ENCODE measurements at regions not wholly inside any gene's neighbourhood (a gene's known extent, or its start where the extent isn't known, plus 50 kb on each side); places are given as distances from the start of the nearest gene placed in this dataset.

- no peak overlapping the region for H2BK5ac ChIP-seq (ENCODE audit: low read depth, low read length)
- H3K4me2 ChIP-seq (ENCODE audit: insufficient read depth in 1 of 2, low read depth in 2 of 2, low read length in 2 of 2), result no peak overlapping the region
- 77% methylated on average over 12 of the region's 12 CpGs; no CpG with 5 or more reads in 1 of the 2 experiments for WGBS, 2 experiments (ENCODE audit: extremely low coverage in 1 of 2, insufficient coverage in 1 of 2, insufficient read length in 1 of 2, insufficient replicate concordance in 2 of 2, low coverage in 1 of 2, low lambda C conversion rate in 2 of 2, missing lambda C conversion rate in 1 of 2)
- ChIA-PET POLR2A (ENCODE audit: partially characterized antibody) (no interaction called here), CTCF (ENCODE audit: partially characterized antibody) (interaction anchor here (0.6 to 1.5 kb wide), 9 partner anchors 8 to 342 kb away, joined by 3 to 5 read pairs (median 3); no protein-coding TSS in a partner anchor)
- DNase-seq (ENCODE audit: low read depth in 1 of 2, low spot score in 2 of 2) (no peak), FAIRE-seq (no peak)
- no peak overlapping the region for H3K18ac ChIP-seq (ENCODE audit: extremely low read depth, low read length)
- H3K27ac ChIP-seq (ENCODE audit: low read depth, low read length), result no peak overlapping the region
- no peaks in the 10 kb centered on the region for H3K9me3 ChIP-seq (ENCODE audit: insufficient read depth in 2 of 2, low read depth in 1 of 2, low read length in 1 of 2)
- H3K23me2 ChIP-seq (ENCODE audit: low read depth, low read length), result no peaks in the 10 kb centered on the region
- no peak overlapping the region for H2BK20ac ChIP-seq (ENCODE audit: low read length)
- H3K4ac ChIP-seq (replicated peaks; ENCODE audit: insufficient read length, low read depth, low read length), result no peak overlapping the region
- H2AFZ ChIP-seq (ENCODE audit: low read length), result no peak overlapping the region
- no peak overlapping the region for H2AK5ac ChIP-seq (ENCODE audit: low read depth, low read length)
- H3K27me3 ChIP-seq (replicated peaks in 1 of 4; ENCODE audit: control insufficient read depth in 3 of 4, extremely low read depth in 1 of 4, insufficient read depth in 3 of 4, low read length in 3 of 4), result no peaks in the 10 kb centered on the region
- no peak overlapping the region for H3K14ac ChIP-seq (ENCODE audit: insufficient read length)
- no peak overlapping the region for H2BK12ac ChIP-seq (ENCODE audit: low read depth, low read length)
- H3K23ac ChIP-seq (ENCODE audit: insufficient read length), result no peak overlapping the region
- no peak overlapping the region for H3K9ac ChIP-seq (replicated peaks in 1 of 4; ENCODE audit: extremely low read depth in 1 of 4, low read depth in 3 of 4, low read length in 3 of 4)
- no peaks in the 10 kb centered on the region for H3K79me1 ChIP-seq (ENCODE audit: low read depth, low read length)
- H2BK120ac ChIP-seq (replicated peaks; ENCODE audit: low read depth, low read length), result no peak overlapping the region
- no peak overlapping the region for H4K8ac ChIP-seq (ENCODE audit: extremely low read depth, insufficient read depth, low read length)
- H3K79me2 ChIP-seq (ENCODE audit: control insufficient read depth in 1 of 2, insufficient read depth in 2 of 2, low read length in 2 of 2), result no peaks in the 10 kb centered on the region
- H4K91ac ChIP-seq (replicated peaks; ENCODE audit: insufficient read length, low read length), result no peak overlapping the region
- H4K5ac ChIP-seq (ENCODE audit: insufficient read length, low read depth, low read length), result no peak overlapping the region
- no peak overlapping the region for H2BK15ac ChIP-seq (ENCODE audit: low read length)
- no peak overlapping the region for H3K4me3 ChIP-seq (ENCODE audit: extremely low read depth in 1 of 4, insufficient read depth in 2 of 4, low read depth in 3 of 4, low read length in 4 of 4)
- H4K20me1 ChIP-seq (replicated peaks in 1 of 2; ENCODE audit: control insufficient read depth in 1 of 2, insufficient read depth in 2 of 2, low read length in 2 of 2), result no peaks in the 10 kb centered on the region
- H3K36me3 ChIP-seq (ENCODE audit: control insufficient read depth in 2 of 4, insufficient read depth in 4 of 4, low read length in 3 of 4), result no peaks in the 10 kb centered on the region
- H3K56ac ChIP-seq (replicated peaks; ENCODE audit: insufficient read length, low read depth, low read length), result no peak overlapping the region
- H3K4me1 ChIP-seq (replicated peaks in 1 of 4; ENCODE audit: control insufficient read depth in 3 of 4, insufficient read depth in 4 of 4, low read length in 3 of 4), result peaks cover 0 to 11% (median 7%) of the 10 kb centered on the region in 4 experiments; a peak in 6 of 7 replicates
- TF ChIP-seq MAX (IDR thresholded peaks at IDR 0.05) (no peak), KDM4A (IDR thresholded peaks at IDR 0.05; ENCODE audit: low read depth, low read length, severe bottlenecking) (no peak), CTCF (IDR thresholded peaks at IDR 0.05; ENCODE audit: control extremely low read depth in 1 of 3, insufficient read depth in 1 of 3, low read depth in 1 of 3, low read length in 3 of 3) (no peak), JUND (IDR thresholded peaks at IDR 0.05; ENCODE audit: low read length) (no peak), POLR2A (IDR thresholded peaks at IDR 0.05; ENCODE audit: control extremely low read depth in 1 of 2, low read depth in 2 of 2, low read length in 2 of 2) (no peak), CHD2 (IDR thresholded peaks at IDR 0.05; ENCODE audit: low read length) (no peak), JUN (IDR thresholded peaks at IDR 0.05; ENCODE audit: low read depth, low read length) (no peak), SP1 (IDR thresholded peaks at IDR 0.05; ENCODE audit: low read depth, low read length) (no peak), ATF3 (IDR thresholded peaks at IDR 0.05; ENCODE audit: insufficient read depth, low read depth, low read length) (no peak)
Observed at GRCh38 chr7:47720141-47720906, 138.4 kb upstream of the TNS3 start.
